PC-9 (cell line): ENCODE measurements at regions not wholly inside any gene's neighbourhood (a gene's known extent, or its start where the extent isn't known, plus 50 kb on each side); places are given as distances from the start of the nearest gene placed in this dataset.

ENCODE experiments used
- BruUV-seq: library from RNA; stranded (reverse); fragments of 400-500 nt; replicated peaks from 2 replicates; lab custom pipeline; 2021; lab: Mats Ljungman, UMichigan
- CTCF ChIA-PET: fragments of 300-600 bp; sonication (Branson Sonifier 250); formaldehyde crosslinking; loops from one replicate; lab custom pipeline; 2022; ENCODE audit warnings: antibody characterized with exemption; lab: Charles Lee
- POLR2A ChIA-PET: fragments of 300-600 bp; sonication (Branson Sonifier 250); formaldehyde crosslinking; loops from one replicate; lab custom pipeline; 2022; ENCODE audit warnings: antibody characterized with exemption; ENCODE audit not compliant: unreplicated experiment; lab: Charles Lee
- DNase-seq, 2 experiments: peaks; one replicate each; pipeline versions ENCODE4 v3.0.0 to v3.0.0-alpha.2; 2015 to 2022; ENCODE audit warnings: mixed read lengths in 1 of 2
- H2AFZ ChIP-seq: fragments of 200-600 bp; sonication (generic); 2 replicates; pipeline ENCODE4 v1.8.1; 2017; ENCODE audit warnings: antibody characterized with exemption
- H3F3A ChIP-seq: fragments of 200-600 bp; sonication (generic); 2 replicates; pipeline ENCODE4 v1.8.1; 2017; ENCODE audit warnings: antibody characterized with exemption, mild to moderate bottlenecking, low read depth; ENCODE audit not compliant: insufficient read depth
- H3K27ac ChIP-seq: fragments of 200-600 bp; sonication (generic); 2 replicates; pipeline ENCODE4 v1.6.1; 2016; ENCODE audit warnings: mixed run types
- H3K27me3 ChIP-seq: fragments of 200-600 bp; sonication (generic); 2 replicates; pipeline ENCODE4 v1.6.1; 2016; ENCODE audit warnings: low read depth, mixed run types; ENCODE audit not compliant: insufficient read depth
- H3K36me3 ChIP-seq: fragments of 200-600 bp; sonication (generic); 2 replicates; pipeline ENCODE4 v1.6.1; 2016; ENCODE audit warnings: low read depth, mixed run types
- H3K4me1 ChIP-seq: fragments of 200-600 bp; sonication (generic); replicated peaks from 2 replicates; pipeline ENCODE4 v1.6.1; 2016; ENCODE audit warnings: mixed run types; ENCODE audit not compliant: insufficient read depth
- H3K4me2 ChIP-seq: fragments of 200-600 bp; sonication (generic); 2 replicates; pipeline ENCODE4 v1.6.1; 2017; ENCODE audit warnings: mixed run types
- H3K4me3 ChIP-seq: fragments of 200-600 bp; sonication (generic); 2 replicates; pipeline ENCODE4 v1.6.1; 2016; ENCODE audit warnings: mixed run types
- H3K79me2 ChIP-seq: fragments of 200-600 bp; sonication (generic); 2 replicates; pipeline ENCODE4 v1.6.1; 2017; ENCODE audit warnings: low read depth, mixed run types
- H3K9me2 ChIP-seq: fragments of 200-600 bp; sonication (generic); 2 replicates; pipeline ENCODE4 v1.8.1; 2017; ENCODE audit warnings: mild to moderate bottlenecking; ENCODE audit not compliant: insufficient read depth
- H3K9me3 ChIP-seq: fragments of 200-600 bp; sonication (generic); 2 replicates; pipeline ENCODE4 v1.8.1; 2016; ENCODE audit warnings: low read depth; ENCODE audit not compliant: insufficient read depth
- H4K20me1 ChIP-seq: fragments of 200-600 bp; sonication (generic); 2 replicates; pipeline ENCODE4 v1.8.1; 2017; ENCODE audit not compliant: insufficient read depth
- CTCF ChIP-seq: fragments of 200-600 bp; sonication (generic); conservative IDR thresholded peaks from 2 replicates; pipeline ENCODE4 v1.6.1; 2017; ENCODE audit warnings: mixed run types, antibody characterized with exemption, mild to moderate bottlenecking, moderate library complexity
- EZH2 ChIP-seq: fragments of 200-600 bp; sonication (generic); IDR thresholded peaks from 2 replicates; pipeline ENCODE4 v1.8.0; 2017; ENCODE audit warnings: antibody characterized with exemption, low read depth
- intact Hi-C: fragments of 100-400 bp; cut with micrococcal nuclease; formaldehyde crosslinking; loops from one replicate; pipeline ENCODE4 v1.10.0; 2022; ENCODE audit not compliant: unreplicated experiment

- H3K4me2 ChIP-seq = no peak overlapping the region
- no peaks in the 10 kb centered on the region for H3K79me2 ChIP-seq
- H3K27ac ChIP-seq = no peak overlapping the region
- intact Hi-C loops = no loop called here
- no peaks in the 10 kb centered on the region for H3K36me3 ChIP-seq
- DNase-seq = no peak
- CTCF ChIA-PET = no interaction called here
- no peak overlapping the region for H2AFZ ChIP-seq
- TF ChIP-seq EZH2 (no peak), CTCF (no peak)
- H3K4me3 ChIP-seq = no peak overlapping the region
- peaks cover 76% of the 10 kb centered on the region for H3K27me3 ChIP-seq
- H3K9me2 ChIP-seq = no peaks in the 10 kb centered on the region
- POLR2A ChIA-PET = no interaction called here
- no peaks in the 10 kb centered on the region for H3K9me3 ChIP-seq
- BruUV-seq = no TSS peak
- no peaks in the 10 kb centered on the region for H4K20me1 ChIP-seq
- H3K4me1 ChIP-seq = no peaks in the 10 kb centered on the region
- H3F3A ChIP-seq = no peaks in the 10 kb centered on the region
These were observed 90.2 kb upstream of the SH3PXD2B start for GRCh38 chr5:172544371-172545095.

GRCh38 chr5:172543484-172544298 lies 89.4 kb upstream of the SH3PXD2B start:
- Histone ChIP-seq H3K4me3 (no peak overlapping the region), H3K4me2 (no peak overlapping the region), H3K9me3 (no peaks in the 10 kb centered on the region), H4K20me1 (no peaks in the 10 kb centered on the region), H3K27ac (no peak overlapping the region), H3K36me3 (no peaks in the 10 kb centered on the region), H3K9me2 (no peaks in the 10 kb centered on the region), H3F3A (no peaks in the 10 kb centered on the region), H2AFZ (no peak overlapping the region), H3K4me1 (no peaks in the 10 kb centered on the region), H3K79me2 (no peaks in the 10 kb centered on the region), H3K27me3 (peaks cover 67% of the 10 kb centered on the region)
- intact Hi-C loops = no loop called here
- TF ChIP-seq EZH2 (no peak), CTCF (no peak)
- DNase-seq = no peak
- ChIA-PET CTCF (no interaction called here), POLR2A (no interaction called here)
- BruUV-seq = no TSS peak

- no peak overlapping the region for H3K4me3 ChIP-seq
- peaks cover 58% of the 10 kb centered on the region for H3K27me3 ChIP-seq
- no peak overlapping the region for H3K4me2 ChIP-seq
- DNase-seq = no peak
- no peaks in the 10 kb centered on the region for H3K79me2 ChIP-seq
- no peaks in the 10 kb centered on the region for H3F3A ChIP-seq
- ChIA-PET CTCF (no interaction called here), POLR2A (no interaction called here)
- no peak overlapping the region for H2AFZ ChIP-seq
- no peak for TF ChIP-seq CTCF
- TF ChIP-seq EZH2 = no peak
- no peaks in the 10 kb centered on the region for H3K4me1 ChIP-seq
- H3K36me3 ChIP-seq = no peaks in the 10 kb centered on the region
- no peaks in the 10 kb centered on the region for H3K9me3 ChIP-seq
- H3K27ac ChIP-seq = no peak overlapping the region
- no TSS peak for BruUV-seq
- H4K20me1 ChIP-seq = no peaks in the 10 kb centered on the region
- no peaks in the 10 kb centered on the region for H3K9me2 ChIP-seq
- intact Hi-C loops = no loop called here
These were observed 88.4 kb upstream of the SH3PXD2B start for GRCh38 chr5:172542651-172543131.
